Ovary (tissue), 7 donors: ENCODE measurements at regions not wholly inside any gene's neighbourhood (a gene's known extent, or its start where the extent isn't known, plus 50 kb on each side); places are given as distances from the start of the nearest gene placed in this dataset.

ENCODE experiments used
- DNase-seq, 5 donors: peaks; one replicate each; pipeline ENCODE4 v3.0.0-alpha.2; 2019 to 2020
- H3K27ac ChIP-seq, 2 donors: fragments of 200-600 bp; one replicate each; pipeline versions ENCODE4 v1.5.1 to v1.8.0; 2019 to 2022
- H3K27me3 ChIP-seq: fragments of 200-600 bp; one replicate; pipeline ENCODE4 v1.8.0; 2022
- H3K36me3 ChIP-seq: fragments of 200-600 bp; sonication (generic); one replicate; pipeline ENCODE4 v1.5.1; 2019
- H3K4me1 ChIP-seq: one replicate; pipeline ENCODE4 v1.8.1; 2013; ENCODE audit warnings: mild to moderate bottlenecking, moderate library complexity; ENCODE audit not compliant: insufficient read depth
- H3K4me3 ChIP-seq: fragments of 200-600 bp; sonication (generic); one replicate; pipeline ENCODE4 v1.5.1; 2017
- H3K9me3 ChIP-seq, 2 donors: fragments of 200-600 bp in 1 of 2; sonication (generic) in 1 of 2; one replicate each; pipeline versions ENCODE4 v1.5.1 to v1.8.1; 2013 to 2019; ENCODE audit warnings: mild to moderate bottlenecking in 1 of 2, moderate library complexity in 1 of 2
- EP300 ChIP-seq: sonication (generic); formaldehyde crosslinking; IDR thresholded peaks from one replicate; pipeline ENCODE4 v1.6.1; 2017; ENCODE audit warnings: antibody characterized with exemption
- POLR2A ChIP-seq: fragments of 450-650 bp; IDR thresholded peaks from one replicate; pipeline ENCODE4 v1.6.1; 2017; ENCODE audit warnings: antibody characterized with exemption, mild to moderate bottlenecking, moderate library complexity
- WGBS, 3 donors: extraction: QIAGEN DNeasy Blood & Tissue Kit in 1 of 3; methylation state at CpG; one replicate each; pipeline versions ENCODE4 v1.1.5 to v1.1.7; 2013 to 2017; 5-methylcytosine and 5-hydroxymethylcytosine counted together
- intact Hi-C, 4 donors: fragments of 100-400 bp; cut with DNase I; formaldehyde crosslinking; loops; one replicate each; pipeline versions ENCODE4 v1.11.0 to v1.15.1; 2022 to 2023
- TF ChIP-seq, protein P1 (sequence below), 3 donors: fragments of 450-650 bp in 2 of 3; fragments of 200-600 bp in 1 of 3; IDR thresholded peaks; one replicate each; pipeline versions ENCODE4 v1.5.1 to v1.8.0; 2016 to 2022; ENCODE audit warnings: antibody characterized with exemption in 3 of 3, mild to moderate bottlenecking in 1 of 3
- donor health status: DM: no; HTN: no; CAD: no; lungs with moderate emphysema.
- donor health status: DM: no; HTN: no; CAD: no.
- donor health status: Bipolar disorder and iron deficiency.
- donor health status: DM: no; HTN: no; CAD: no.
- donor health status: DM: yes; HTN: yes; CAD: no.

DNA sequence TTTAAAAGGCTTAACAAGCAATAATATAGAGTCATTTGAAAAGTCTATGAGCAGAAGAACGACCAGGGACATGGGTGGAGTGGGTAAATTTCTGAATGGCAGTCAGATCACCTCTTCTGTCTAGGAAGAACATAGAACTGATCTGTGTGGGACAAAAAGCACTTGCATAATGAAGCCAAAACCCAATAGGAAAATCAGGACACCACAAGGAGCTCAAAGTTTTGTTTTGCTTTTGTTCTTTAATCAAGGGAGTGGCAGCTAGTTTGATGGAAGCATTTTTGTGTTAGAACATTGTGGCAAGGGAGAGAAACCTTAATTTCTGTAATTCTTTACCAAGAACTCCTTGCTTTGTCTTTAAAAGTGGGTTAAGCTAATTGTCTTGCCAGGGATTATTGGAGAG, 240.2 kb upstream of the TANK start:
- intact Hi-C loops, result no loop called here
- DNase-seq, result no peak
- no peaks in the 10 kb centered on the region for H3K9me3 ChIP-seq
- no peaks in the 10 kb centered on the region for H3K27me3 ChIP-seq
- TF ChIP-seq EP300 (no peak), POLR2A (no peak)
- TF ChIP-seq, protein P1, sequence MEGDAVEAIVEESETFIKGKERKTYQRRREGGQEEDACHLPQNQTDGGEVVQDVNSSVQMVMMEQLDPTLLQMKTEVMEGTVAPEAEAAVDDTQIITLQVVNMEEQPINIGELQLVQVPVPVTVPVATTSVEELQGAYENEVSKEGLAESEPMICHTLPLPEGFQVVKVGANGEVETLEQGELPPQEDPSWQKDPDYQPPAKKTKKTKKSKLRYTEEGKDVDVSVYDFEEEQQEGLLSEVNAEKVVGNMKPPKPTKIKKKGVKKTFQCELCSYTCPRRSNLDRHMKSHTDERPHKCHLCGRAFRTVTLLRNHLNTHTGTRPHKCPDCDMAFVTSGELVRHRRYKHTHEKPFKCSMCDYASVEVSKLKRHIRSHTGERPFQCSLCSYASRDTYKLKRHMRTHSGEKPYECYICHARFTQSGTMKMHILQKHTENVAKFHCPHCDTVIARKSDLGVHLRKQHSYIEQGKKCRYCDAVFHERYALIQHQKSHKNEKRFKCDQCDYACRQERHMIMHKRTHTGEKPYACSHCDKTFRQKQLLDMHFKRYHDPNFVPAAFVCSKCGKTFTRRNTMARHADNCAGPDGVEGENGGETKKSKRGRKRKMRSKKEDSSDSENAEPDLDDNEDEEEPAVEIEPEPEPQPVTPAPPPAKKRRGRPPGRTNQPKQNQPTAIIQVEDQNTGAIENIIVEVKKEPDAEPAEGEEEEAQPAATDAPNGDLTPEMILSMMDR (IDR thresholded peaks at IDR 0.05), result no peak
- no peak overlapping the region for H3K4me3 ChIP-seq
- peak overlapping the region; percentile 52 for H3K27ac ChIP-seq
- H3K4me1 ChIP-seq, result peaks cover 9% of the 10 kb centered on the region
- no peaks in the 10 kb centered on the region for H3K36me3 ChIP-seq
- WGBS, 3 donors, result 73 to 83% (median 81%) methylated on average over 1 of the region's 1 CpG

DNA sequence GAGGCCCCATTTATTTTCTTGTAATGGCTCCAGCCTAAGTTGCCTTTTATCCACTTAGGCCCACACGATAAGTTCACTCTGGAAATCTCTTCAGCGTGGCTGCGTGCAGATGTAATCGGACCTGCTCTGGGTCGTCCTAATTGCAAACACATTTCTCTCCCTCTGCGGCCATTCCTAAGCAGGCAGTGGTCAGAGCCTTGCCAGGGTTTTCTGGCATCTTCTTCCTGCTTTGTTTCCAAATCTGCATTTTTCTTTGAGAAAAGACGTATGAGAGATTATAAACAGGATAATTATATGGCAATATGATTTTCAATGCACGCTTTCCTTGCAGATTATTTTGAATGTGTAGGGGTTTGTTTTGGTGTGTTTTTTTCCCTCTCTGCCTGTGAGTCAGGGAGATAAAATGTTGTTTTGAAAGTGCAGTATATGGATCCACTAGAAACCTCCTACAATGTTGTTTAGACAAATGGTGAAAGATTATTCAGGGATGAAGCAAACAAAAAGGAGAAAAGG, 239.4 kb upstream of the TANK start:
- TF ChIP-seq POLR2A, result no peak
- no peak for TF ChIP-seq EP300
- TF ChIP-seq, protein P1 (IDR thresholded peaks at IDR 0.05), result no peak
- H3K4me3 ChIP-seq, result no peak overlapping the region
- intact Hi-C loops, result no loop called here
- DNase-seq, result peak; percentile 33 to 63 (median 48)
- H3K9me3 ChIP-seq, result no peaks in the 10 kb centered on the region
- peaks cover 9% of the 10 kb centered on the region for H3K4me1 ChIP-seq
- 6 to 18% (median 11%) methylated on average over 8 of the region's 8 CpGs for WGBS, 3 donors
- no peaks in the 10 kb centered on the region for H3K36me3 ChIP-seq
- H3K27me3 ChIP-seq, result no peaks in the 10 kb centered on the region
- peak overlapping the region; percentile 52 for H3K27ac ChIP-seq

DNA sequence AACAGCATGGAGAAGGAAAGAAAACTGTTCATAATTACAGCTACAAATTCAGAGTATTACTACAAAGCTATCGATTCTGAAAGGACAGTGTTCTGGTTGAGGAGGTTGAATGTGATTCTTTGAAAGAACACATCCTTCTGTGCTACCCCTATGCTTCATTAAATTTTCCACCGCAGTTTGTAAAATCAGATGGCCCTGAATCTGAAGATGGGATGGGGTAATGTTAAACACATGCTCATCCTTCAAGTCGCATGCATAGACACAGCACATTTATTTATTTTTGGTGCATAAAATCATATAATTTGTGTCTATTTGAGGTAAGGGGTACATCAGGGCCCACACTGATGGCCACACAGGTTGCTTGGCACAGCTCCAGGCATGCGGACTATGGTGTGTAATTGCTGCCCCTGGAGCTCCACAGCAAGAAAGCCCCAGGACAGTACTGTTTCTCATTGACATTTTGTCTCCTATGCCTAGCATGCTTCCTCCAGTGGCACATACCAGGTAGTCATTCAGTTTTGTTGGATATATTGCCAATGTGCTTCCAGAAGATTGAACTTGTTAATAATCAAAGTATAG, 238.8 kb upstream of the TANK start:
- Histone ChIP-seq H3K4me3 (no peak overlapping the region), H3K4me1 (peaks cover 9% of the 10 kb centered on the region), H3K36me3 (no peaks in the 10 kb centered on the region), H3K9me3 (no peaks in the 10 kb centered on the region), H3K27me3 (no peaks in the 10 kb centered on the region), H3K27ac (peak overlapping the region in 1 of 2 donors; percentile 52)
- no peak for TF ChIP-seq POLR2A
- TF ChIP-seq, protein P1 (IDR thresholded peaks at IDR 0.05), result no peak
- TF ChIP-seq EP300, result no peak
- 10 to 23% (median 11%) methylated on average over 4 of the region's 4 CpGs for WGBS, 3 donors
- intact Hi-C loops, result no loop called here
- peak; percentile 28 to 69 (median 50) for DNase-seq

DNA sequence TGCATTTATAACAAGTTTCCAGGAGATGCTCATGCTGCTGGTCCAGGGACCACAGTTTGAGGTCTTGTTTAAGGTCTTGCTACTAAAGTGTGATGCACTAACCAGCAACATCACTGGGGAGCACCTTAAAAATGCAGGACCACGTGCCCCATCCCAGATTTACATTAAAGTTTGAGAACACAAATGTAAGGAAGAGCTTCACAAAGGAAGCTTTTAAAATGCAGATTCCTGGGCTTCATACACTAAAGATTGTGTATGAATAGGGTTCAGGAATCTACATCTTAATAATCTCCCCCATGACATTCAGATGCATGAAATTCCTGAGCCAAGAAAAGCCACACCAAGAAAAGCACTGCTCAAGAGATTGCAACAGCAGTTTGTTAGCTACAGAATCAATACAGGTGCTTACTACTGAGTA, 235.3 kb upstream of the TANK start:
- no peaks in the 10 kb centered on the region for H3K9me3 ChIP-seq
- TF ChIP-seq, protein P1 (IDR thresholded peaks at IDR 0.05), result no peak
- no peak for TF ChIP-seq EP300
- TF ChIP-seq POLR2A, result no peak
- 87 to 96% (median 95%) methylated on average over 1 of the region's 1 CpG for WGBS, 3 donors
- intact Hi-C loops, result no loop called here
- DNase-seq, result no peak
- no peak overlapping the region for H3K4me3 ChIP-seq
- H3K36me3 ChIP-seq, result no peaks in the 10 kb centered on the region
- peaks cover 10% of the 10 kb centered on the region for H3K4me1 ChIP-seq
- no peak overlapping the region for H3K27ac ChIP-seq
- no peaks in the 10 kb centered on the region for H3K27me3 ChIP-seq
